Neutrophil (primary cell): ENCODE measurements at regions not wholly inside any gene's neighbourhood (a gene's known extent, or its start where the extent isn't known, plus 50 kb on each side); places are given as distances from the start of the nearest gene placed in this dataset.

Source experiments
- H3K27ac ChIP-seq: fragments of 200-600 bp; sonication (generic); 2 replicates; pipeline ENCODE4 v1.5.1; 2016; ENCODE audit warnings: mild to moderate bottlenecking, moderate library complexity
- H3K27me3 ChIP-seq: fragments of 200-600 bp; sonication (generic); 2 replicates; pipeline ENCODE4 v1.6.0; 2016; ENCODE audit warnings: mild to moderate bottlenecking
- H3K36me3 ChIP-seq: fragments of 200-600 bp; sonication (generic); 2 replicates; pipeline ENCODE4 v1.5.1; 2017
- H3K4me1 ChIP-seq, 2 experiments: fragments of 200-600 bp in 1 of 2; sonication (generic) in 1 of 2; 1 replicate in 1 of 2; 2 replicates in 1 of 2; pipeline versions ENCODE4 v1.5.1 to v1.6.1; 2013 to 2016; ENCODE audit warnings: low read depth in 1 of 2, low read length in 1 of 2, mild to moderate bottlenecking in 1 of 2, moderate library complexity in 1 of 2; ENCODE audit not compliant: control insufficient read depth in 1 of 2, insufficient read depth in 1 of 2
- H3K4me3 ChIP-seq, 2 experiments: fragments of 200-600 bp in 1 of 2; sonication (generic) in 1 of 2; 1 replicate in 1 of 2; 2 replicates in 1 of 2; pipeline ENCODE4 v1.5.1; 2013 to 2016; ENCODE audit warnings: low read depth in 1 of 2, low read length in 1 of 2, mild to moderate bottlenecking in 1 of 2, moderate library complexity in 1 of 2
- H3K9me3 ChIP-seq: fragments of 200-600 bp; sonication (generic); 2 replicates; pipeline ENCODE4 v1.5.1; 2016
- CTCF ChIP-seq: fragments of 200-600 bp; sonication (generic); IDR thresholded peaks from 2 replicates; pipeline ENCODE4 v1.5.1; 2016; ENCODE audit warnings: antibody characterized with exemption

- Histone ChIP-seq H3K36me3 (no peaks in the 10 kb centered on the region), H3K27ac (no peak overlapping the region)
These were observed 55.9 kb upstream of the LOC128125822 start for GRCh38 chr6:63516186-63516944.

GRCh38 chr6:63517221-63517620 lies 55.1 kb upstream of the LOC128125822 start:
- TF ChIP-seq CTCF = no peak
- H3K9me3 ChIP-seq = no peaks in the 10 kb centered on the region
- no peaks in the 10 kb centered on the region for H3K36me3 ChIP-seq
- no peaks in the 10 kb centered on the region for H3K27me3 ChIP-seq
- peaks cover 12 to 19% of the 10 kb centered on the region in 2 experiments for H3K4me1 ChIP-seq
- no peak overlapping the region for H3K4me3 ChIP-seq
- H3K27ac ChIP-seq = no peak overlapping the region

More at GRCh38 chr6:63516186-63516944, 55.9 kb upstream of the LOC128125822 start:
- TF ChIP-seq CTCF = no peak
- Histone ChIP-seq H3K4me1 (peaks cover 12 to 19% of the 10 kb centered on the region in 2 experiments), H3K27me3 (no peaks in the 10 kb centered on the region), H3K4me3 (no peak overlapping the region), H3K9me3 (no peaks in the 10 kb centered on the region)

GRCh38 chr6:63521475-63522210 lies 50.6 kb upstream of the LOC128125822 start:
- no peaks in the 10 kb centered on the region for H3K9me3 ChIP-seq
- no peaks in the 10 kb centered on the region for H3K27me3 ChIP-seq
- H3K36me3 ChIP-seq = no peaks in the 10 kb centered on the region
- H3K4me1 ChIP-seq = peaks cover 11 to 19% of the 10 kb centered on the region in 2 experiments
- no peak overlapping the region for H3K27ac ChIP-seq
- H3K4me3 ChIP-seq = no peak overlapping the region
- TF ChIP-seq CTCF = no peak
